ENCODE measurements at regions not wholly inside any gene's neighbourhood (a gene's known extent, or its start where the extent isn't known, plus 50 kb on each side); places are given as distances from the start of the nearest gene placed in this dataset.

DNA sequence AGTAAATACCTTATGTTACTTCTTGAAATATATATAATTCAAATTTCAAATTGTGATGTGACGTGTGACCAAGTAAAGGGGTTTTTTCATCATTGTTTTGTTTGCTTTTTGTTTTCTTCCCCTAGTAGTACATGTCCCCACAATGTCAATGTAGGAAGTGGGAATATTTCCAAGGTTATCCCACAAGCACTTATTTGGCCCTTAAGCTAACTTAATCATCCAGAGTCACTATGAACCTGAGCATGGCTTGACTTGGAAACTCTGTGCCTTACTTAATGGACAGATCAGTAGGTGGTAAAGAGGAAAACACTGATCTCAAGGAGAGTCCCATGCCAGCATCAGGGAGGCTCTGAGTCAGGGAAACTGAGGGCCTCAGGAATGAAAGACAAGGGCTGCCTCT lies 569.3 kb upstream of the IGFBP3 start:
- no peak for DNase-seq (ENCODE audit: low spot score)

DNA sequence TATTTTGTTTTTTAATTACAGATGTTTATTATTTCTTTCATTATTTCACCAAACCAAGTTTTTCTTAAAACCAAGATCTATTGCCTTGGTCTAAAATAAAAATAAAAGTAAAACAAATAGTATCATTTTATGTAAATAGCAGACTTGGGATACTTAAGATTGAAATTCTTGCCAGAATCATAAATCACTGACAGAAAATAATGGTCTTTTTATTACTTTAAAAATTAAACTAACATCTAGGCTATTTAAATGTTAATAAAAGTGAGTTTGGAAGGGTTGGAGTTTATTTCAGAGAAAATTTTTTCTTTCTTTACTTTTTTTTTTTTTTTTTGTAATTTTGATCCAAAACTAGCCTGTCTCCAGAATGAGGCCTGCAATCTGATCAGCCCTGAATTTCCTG lies 568.0 kb upstream of the IGFBP3 start:
- no peak for DNase-seq (ENCODE audit: low spot score)

DNA sequence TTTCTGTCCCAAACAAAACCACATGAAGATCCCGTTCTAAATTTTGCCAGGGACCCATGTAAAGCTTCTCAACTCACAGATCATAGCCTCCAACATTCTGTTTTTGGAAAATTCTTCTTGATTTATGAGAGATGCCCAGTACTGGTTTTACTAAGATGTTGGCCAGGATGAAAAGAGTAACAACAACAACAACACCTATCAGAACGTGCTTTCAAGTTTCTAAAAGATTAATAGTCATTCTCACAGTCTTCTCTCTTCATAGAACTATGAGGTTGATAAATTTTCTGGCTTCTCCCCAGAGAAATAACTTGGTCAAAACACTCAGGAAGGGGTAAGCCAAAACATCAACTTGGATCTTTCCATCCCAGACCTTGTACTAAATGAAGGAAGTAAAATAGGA lies 567.5 kb upstream of the IGFBP3 start:
- no peak for DNase-seq (ENCODE audit: low spot score)

DNA sequence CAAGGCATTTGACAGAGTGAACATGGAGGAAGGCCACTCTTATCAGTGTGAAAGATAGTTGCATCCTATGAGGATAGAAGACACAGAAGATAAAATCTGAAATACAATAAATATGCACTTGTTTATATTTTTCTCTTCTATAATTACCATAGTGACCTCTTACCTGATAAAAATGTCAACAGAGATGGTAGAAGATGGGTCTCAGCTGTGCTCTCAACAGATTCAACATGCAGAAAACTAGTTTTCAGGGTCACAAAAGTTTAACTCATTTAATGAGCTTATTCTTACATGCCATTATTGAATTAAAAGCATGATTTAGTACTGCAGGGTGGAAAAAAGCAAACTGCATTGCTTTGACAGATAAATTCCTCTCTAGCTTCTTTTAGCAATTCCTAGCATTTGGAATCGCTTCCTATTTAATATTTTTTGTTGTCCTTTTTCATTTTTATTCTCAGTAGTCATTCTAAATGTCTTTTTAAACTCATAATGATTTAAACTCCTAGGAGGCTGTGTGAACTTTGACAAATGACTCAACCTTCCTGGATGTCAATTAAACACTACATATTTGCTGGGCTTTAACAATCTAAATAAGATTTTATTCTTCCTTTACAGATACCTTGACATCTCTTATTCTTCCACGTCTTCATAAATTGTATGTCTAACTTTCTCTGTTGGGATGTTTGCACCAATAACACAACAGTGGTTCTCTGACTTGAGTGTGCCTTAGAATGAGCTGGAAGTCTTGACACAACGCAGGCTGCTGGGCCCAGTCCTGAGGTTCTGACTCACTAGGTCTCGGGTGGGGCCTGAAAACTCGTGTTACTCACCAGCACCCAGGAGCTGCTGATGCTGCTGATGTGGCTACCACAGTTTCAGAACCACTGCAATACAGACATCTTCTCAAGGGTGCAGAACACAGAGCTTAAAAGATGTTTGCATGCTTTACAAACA lies 565.5 kb upstream of the IGFBP3 start:
- DNase-seq (ENCODE audit: low spot score) = no peak

DNA sequence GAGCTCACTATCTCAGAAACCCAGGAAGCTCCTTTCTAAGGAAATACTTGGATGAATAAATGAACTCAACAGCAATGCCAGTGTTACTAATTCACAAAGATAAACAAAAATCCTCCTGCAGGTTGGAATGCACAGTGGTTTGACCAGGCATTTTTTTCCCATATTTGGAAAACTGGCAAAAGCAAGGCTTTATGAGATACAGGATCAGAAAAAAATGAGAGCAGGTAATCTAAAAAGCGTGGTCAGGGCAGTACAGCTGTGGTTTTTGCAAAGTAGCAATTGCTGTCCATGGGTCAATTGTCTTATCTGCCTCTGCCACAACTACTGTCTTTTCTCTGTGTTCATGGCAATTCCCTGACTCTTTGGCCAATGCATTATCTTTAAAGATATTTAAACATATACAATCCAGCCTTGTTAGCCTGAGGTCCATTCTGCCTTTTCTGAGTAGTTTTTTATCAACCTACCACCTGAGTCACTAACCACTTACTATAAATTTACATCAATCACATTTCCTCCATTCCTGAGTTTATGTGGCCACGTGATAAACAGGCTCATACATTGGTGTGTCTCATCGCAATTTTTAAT lies 564.5 kb upstream of the IGFBP3 start:
- no peak for DNase-seq (ENCODE audit: low spot score)

DNA sequence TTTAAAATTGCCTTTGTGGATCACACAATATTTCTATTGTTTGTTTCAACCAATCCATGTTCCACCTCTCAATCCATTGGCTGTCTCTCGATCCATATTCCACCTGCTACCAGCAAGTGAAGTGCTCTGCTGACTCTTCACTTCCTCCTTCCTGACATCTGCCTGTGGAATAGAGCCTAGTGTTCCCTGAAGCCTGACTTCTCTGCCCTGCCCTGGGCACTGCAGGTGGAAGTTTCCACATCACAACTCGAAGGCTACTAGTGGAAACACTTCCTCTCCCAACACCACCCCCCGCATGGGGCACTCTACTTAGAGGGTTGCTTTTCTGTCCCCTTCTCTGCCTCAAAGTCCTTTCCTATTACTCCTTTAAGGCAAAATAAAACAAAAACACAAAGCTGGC lies 563.8 kb upstream of the IGFBP3 start:
- no peak for DNase-seq (ENCODE audit: low spot score)

DNA sequence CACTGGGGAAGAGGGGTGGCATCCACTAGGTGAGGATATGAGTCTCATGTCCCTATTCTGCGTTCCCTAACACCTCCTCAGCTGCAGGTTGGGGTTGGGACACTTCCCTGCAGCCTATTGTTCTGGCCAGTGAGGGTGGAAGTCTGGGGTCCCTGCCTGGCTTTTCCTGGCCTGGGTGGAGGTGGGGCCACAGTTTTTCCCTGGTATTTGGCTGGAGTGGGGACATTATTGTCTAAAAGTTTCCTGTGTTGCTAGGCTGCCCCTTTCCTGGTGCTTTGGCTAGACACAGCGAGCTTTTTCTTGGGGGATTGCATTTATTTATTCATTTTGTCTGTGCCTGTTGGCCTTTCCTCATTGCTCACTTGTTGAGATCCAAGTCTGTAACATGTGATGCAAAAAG lies 559.5 kb upstream of the IGFBP3 start:
- DNase-seq (ENCODE audit: low spot score) = no peak

DNA sequence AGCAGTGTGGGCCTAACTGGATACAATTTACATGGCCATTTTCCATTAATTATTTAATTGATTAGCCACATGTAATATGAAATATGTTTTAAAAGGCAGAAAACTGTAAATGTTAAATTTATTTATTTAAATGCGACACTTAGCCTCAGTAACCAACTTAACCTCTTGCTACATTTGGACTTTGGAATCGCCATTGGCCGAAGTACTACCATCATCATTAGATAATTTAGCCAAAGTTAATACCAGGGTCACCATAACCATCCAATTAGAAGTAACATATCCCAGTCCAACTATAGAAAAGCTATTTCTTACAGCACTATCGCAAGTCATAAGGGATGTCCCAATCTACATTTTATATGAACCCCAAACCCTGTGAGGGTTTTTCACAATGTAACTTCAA lies 558.6 kb upstream of the IGFBP3 start:
- DNase-seq (ENCODE audit: low spot score) = no peak

DNA sequence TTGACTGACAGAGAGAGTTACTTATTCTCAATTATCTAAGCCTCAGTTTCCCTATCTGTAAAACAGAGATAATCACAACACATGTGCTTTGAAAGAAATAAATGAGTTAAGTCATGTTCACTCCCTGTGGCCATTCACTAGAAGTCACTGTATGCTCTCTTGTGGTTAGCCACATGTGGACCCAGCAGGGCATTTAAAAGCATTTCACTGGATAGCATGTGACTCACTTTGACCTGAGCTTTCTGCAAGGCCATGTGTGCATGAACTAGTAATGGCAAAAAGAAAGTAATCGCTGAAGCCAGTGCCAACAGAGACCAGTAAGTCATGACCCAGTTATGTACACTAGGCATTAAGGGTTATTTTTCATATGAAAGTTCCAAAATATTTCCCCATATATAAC lies 557.0 kb upstream of the IGFBP3 start:
- no peak for DNase-seq (ENCODE audit: low spot score)

DNA sequence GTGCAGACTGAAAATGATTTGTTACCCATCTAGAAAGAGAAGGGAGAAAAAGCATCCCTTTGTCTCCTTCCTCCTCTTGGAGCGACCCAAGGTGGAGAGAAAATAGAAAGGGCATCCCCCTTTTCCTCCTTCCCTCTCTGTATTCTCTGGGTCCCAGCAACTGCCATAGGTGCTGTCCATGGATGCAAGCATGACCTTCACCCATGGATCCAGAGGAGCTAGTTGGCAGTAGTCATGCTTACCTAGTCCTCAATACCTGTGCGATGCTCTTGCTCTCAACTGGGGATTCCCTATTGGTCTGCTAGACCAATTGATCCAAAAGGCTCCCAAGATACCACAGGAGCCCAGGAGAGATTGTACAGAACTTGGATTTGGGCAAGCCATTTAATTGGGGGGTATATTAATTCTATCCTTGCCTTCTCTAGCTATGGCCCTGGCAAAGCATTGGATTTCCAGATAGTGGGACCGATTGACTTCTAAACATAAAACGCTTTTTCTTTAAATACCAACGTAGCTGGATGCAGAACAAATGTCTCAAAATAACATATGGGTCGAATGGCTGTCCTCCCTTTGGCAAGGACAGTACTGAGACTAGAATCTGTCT lies 547.8 kb upstream of the IGFBP3 start:
- no peak for DNase-seq (ENCODE audit: low spot score)

DNA sequence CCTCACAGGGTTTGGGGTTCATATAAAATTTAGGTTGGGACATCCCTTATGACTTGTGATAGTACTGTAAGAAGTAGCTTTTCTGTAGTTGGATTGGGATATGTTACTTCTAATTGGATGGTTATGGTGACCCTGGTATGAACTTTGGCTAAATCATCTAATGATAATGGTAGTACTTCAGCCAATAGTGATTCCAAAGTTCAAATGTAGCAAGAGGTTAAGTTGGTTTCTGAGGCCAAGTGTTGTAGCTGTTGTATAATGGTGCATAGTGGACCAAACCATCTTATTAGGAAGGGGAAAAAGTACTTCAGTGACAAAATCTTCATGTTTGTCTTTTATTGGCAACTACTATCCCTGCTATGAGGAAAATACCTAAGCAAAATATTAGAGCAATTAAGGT lies 542.1 kb upstream of the IGFBP3 start:
- DNase-seq (ENCODE audit: low spot score) = no peak

DNA sequence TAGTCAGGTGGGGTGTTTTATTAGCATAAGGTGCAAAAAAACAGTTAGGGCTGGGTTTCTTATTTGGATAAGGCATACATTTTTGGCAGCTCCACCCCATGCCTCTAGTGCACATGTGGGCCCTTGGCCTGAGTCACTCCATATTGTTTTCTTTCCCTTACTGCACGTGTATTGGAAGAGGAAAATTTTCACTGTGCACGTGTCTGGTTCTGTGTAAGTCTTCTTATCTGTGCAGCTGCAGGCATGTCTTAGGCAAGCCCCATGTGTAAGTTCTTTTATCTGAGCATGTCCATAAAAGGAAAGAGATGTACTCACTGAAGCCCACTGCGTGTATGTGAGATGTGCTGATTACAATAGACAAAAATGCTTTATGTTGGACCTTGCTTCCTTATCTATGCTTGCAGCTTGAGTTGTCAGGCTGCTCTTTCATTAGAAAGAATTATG lies 540.3 kb upstream of the IGFBP3 start:
- DNase-seq (ENCODE audit: low spot score) = no peak

DNA sequence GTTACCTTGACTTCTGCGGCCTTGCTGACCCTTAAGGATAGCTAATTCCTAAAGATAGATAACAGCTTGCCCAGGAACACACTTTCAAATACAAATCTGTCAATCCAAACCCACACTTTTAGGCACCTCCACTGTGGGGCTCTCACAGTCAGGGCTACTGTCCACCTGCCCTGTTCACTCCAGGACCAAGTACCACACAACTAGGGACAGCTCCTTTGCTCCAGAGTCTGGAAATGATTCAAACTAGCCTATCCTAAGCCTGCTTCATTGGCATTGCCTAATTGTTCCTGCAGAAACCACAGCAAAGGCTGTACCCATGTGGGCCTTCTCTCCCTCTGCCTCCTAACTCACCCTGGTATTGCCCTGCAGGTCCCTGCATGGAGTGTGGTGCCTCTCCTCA lies 538.9 kb upstream of the IGFBP3 start:
- DNase-seq (ENCODE audit: low spot score) = no peak

DNA sequence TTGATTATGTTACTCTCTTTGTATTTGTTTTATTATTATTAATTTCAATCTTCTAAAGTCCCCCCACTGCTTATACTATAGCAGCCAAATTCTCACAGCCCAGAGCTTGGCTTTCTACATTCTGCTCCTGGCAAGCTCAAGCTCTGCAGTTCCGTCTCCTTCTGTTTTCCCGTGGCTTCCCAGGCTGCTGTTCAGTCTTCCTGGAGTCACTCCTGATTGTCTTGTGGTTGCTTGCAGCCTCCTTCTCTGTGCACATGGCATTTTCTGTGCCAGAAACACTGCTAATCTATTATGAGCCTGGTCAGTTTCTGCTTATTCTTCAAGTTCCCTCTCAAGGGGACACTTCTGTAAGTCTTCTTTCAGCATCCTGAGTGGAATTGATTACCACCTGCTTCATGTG lies 533.7 kb upstream of the IGFBP3 start:
- DNase-seq (ENCODE audit: low spot score) = no peak

DNA sequence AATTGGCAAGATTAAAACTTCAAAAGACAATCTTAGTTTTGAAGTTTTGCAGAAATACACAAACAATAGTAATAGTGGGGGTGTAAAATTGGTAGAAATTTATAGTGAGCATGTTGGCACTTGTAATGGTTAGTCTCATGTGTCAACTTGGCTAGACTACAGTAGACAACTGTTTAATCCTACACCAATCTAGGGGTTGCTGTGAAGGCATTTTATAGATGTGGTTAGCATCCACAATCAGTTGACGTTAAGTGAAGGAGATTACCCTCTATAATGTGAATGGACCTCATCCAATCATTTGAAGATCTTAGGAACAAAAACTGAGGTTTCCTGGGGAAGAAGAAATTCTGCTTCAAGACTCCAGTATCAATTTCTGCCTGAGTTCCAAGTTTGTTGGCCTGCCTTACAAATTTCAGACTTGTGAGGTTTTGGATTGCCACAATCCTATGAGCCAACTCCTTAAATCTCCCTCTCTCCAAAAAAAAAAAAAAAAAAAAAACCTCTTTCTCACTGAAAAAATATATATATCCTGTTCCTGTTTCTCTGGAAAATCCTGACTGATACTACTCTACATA lies 531.6 kb upstream of the IGFBP3 start:
- no peak for DNase-seq (ENCODE audit: low spot score)

DNA sequence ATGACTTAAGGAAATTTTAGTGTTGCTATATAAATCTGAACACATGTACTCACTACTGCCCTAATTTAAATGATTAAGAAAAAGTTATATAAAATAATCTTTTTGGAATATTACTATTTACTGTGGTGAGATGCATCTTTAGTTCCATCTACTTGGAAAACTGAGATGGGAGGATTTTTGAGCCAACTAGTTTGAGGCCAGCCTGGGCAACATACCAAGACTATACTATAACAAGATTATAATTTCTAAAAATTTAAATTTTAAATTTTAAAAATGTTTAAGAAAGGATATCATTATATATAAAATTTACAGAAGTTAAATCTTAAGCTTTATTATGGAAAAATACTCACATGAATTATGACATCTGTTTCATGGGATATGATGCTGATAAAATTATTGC lies 530.8 kb upstream of the IGFBP3 start:
- no peak for DNase-seq (ENCODE audit: low spot score)

DNA sequence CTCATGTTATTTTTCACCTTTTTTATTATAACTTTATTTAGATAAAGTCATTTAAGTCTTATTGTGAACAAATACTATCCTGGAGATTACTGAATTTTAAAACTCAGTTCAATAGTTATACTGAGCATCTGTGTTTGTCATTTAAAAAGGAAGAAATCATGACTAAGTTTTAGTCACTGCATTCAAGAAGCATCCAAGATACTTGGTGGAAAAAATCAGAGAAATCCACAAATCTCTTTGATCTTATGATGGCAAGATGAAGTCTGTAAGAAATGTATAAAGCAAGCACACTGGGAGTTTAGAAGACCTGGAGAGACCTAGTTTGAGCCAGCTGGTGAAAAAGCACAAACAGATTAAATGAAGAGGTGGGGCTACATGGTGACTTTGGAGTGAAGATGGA lies 529.8 kb upstream of the IGFBP3 start:
- no peak for DNase-seq (ENCODE audit: low spot score)

DNA sequence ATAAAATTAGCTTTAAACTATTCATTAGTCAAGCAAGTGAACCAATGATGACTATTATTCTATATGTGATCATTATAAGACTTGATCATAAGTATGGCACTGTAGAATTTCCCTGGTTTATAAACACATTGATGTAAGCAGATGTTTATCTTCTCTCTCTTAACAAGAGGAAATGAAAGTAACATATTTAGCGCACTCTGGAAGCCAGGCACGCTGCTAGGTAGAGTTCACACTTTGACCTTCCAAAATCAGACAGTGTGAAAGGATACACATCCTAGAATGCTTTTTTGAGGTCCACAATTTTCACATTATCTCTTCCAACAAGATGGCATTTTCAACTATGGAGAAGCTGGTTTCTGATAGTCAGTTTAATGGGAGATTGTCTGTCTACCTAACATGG lies 529.4 kb upstream of the IGFBP3 start:
- no peak for DNase-seq (ENCODE audit: low spot score)

DNA sequence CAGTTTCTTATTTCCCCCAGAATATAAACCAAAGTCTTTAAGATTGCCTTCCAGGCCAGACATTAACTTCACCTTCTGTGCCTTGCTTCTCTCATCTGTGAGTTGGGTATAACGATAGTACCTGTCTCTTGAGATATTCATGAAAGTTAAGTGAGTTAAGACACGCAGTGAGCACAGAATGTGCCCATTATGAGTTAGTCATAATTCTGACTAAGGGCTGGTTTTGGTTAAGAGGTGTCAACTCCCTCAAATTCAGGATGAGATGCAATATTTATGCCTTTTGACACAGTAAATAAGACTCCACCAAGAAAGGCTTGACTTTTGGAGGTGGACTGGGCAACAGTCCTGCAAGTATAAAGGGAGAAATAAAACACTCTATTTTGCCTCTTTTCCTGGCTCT lies 528.7 kb upstream of the IGFBP3 start:
- DNase-seq (ENCODE audit: low spot score) = no peak

DNA sequence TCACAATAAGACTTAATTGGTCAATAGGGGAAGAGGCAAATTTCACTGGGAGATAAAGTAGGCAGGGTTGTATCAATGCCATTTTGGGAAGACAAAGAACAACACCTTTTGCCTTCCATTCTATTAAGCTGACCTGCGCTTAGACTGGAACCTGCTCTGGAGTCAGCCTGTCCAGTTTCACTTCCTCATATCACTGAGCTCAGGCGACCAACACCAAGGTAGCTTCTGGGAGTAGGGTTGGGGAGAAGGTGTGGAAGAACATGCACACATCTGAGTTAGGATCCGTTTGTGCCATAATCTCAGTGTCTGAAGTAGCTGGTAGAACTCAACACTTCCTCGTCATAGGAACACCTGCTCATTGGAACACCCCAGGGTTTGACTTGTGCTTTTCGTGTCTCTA lies 527.4 kb upstream of the IGFBP3 start:
- DNase-seq (ENCODE audit: low spot score) = no peak

DNA sequence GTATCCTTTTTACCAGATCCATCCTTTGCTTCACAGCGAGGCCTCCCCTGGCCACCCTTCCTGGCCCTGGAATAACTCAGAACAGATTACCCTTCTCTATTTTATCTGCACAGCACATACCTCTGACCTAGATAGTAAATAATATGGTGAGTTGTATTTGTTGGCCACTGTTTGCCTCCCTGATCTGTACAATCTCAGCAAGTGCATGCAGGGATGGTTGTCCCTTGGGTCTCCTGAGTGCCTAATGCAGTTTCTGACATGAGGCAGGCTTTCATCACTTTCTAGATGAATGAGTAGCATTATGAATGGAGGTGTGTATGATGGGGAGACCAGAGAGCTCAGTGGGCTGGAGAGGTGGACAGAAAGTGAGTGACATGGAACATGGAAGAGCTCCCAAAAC lies 525.1 kb upstream of the IGFBP3 start:
- DNase-seq (ENCODE audit: low spot score) = no peak

DNA sequence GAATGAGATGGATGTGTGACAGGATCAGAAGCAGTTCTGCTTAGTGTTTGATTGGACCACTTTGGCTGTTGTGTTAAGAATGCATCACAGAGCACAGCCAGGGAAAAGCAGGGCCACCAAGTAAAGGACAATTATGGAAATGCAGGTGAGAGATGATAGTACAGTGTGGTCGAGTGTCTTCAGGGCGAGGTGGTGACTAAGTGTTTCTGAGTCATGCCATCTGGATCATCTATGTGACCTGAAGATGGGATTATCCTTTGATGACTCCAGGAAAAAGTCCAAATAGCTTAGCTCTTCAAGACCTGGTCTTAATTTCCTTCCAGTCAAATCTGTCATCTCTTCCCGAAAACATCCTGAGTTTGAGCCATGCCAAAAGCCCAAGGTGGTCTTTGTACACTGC lies 523.2 kb upstream of the IGFBP3 start:
- DNase-seq (ENCODE audit: low spot score) = no peak

DNA sequence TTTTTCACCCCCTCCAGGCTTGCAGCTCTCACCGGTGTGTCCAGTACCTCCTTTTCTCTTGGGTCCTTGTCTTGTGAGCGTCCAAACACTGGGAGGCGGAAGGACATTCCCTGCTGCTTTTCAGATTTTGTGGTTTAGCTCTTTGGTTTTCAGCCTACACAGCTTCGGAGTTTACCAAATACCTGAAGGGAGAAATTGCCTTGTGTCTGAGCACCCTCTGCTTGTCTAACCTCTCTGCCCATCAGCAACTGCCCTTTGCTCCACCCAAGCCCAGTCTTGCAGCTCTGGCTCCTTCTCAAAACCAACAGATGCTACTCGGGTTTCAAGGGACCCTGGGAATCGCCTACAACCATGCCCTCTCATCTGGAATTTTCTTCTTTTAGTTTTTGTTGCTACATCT lies 519.1 kb upstream of the IGFBP3 start:
- DNase-seq (ENCODE audit: low spot score) = no peak

Measured in germinal center (tissue), 1 donor.